H1 (cell line): ENCODE measurements at regions not wholly inside any gene's neighbourhood (a gene's known extent, or its start where the extent isn't known, plus 50 kb on each side); places are given as distances from the start of the nearest gene placed in this dataset.

Experiments used
- CTCF ChIA-PET: fragments of 300-600 bp; sonication (Branson Sonifier 250); formaldehyde crosslinking; loops from one replicate; lab custom pipeline; 2021; ENCODE audit not compliant: partially characterized antibody; lab: Charles Lee
- POLR2A ChIA-PET: fragments of 300-600 bp; sonication (Branson Sonifier 250); formaldehyde crosslinking; loops from one replicate; lab custom pipeline; 2021; ENCODE audit warnings: inconsistent platforms; ENCODE audit not compliant: partially characterized antibody; lab: Charles Lee
- DNase-seq, 2 experiments: peaks; one replicate each; pipeline versions ENCODE4 v3.0.0 to v3.0.0-alpha.2; 2010 to 2022; ENCODE audit warnings: low spot score in 2 of 2, low read depth in 1 of 2, mixed read lengths in 1 of 2
- FAIRE-seq: peaks from 2 replicates; lab custom pipeline; 2011; peaks lifted over from hg19 to GRCh38; lab: Jason Lieb, UNC
- H2AFZ ChIP-seq: 2 replicates; pipeline ENCODE4 v1.8.1; 2012; ENCODE audit warnings: low read length, inconsistent platforms
- H2AK5ac ChIP-seq: 2 replicates; pipeline ENCODE4 v1.6.1; 2013; ENCODE audit warnings: low read depth, low read length
- H2BK120ac ChIP-seq: replicated peaks from 2 replicates; pipeline ENCODE3; 2013; ENCODE audit warnings: low read depth, low read length, inconsistent platforms
- H2BK12ac ChIP-seq: 2 replicates; pipeline ENCODE4 v1.6.1; 2013; ENCODE audit warnings: low read depth, low read length
- H2BK15ac ChIP-seq: 2 replicates; pipeline ENCODE4 v1.6.1; 2013; ENCODE audit warnings: low read length
- H2BK20ac ChIP-seq: 2 replicates; pipeline ENCODE4 v1.6.1; 2013; ENCODE audit warnings: low read length
- H2BK5ac ChIP-seq: 2 replicates; pipeline ENCODE4 v1.6.1; 2013; ENCODE audit warnings: low read depth, low read length
- H3K14ac ChIP-seq: 2 replicates; pipeline ENCODE4 v1.6.1; 2013; ENCODE audit warnings: inconsistent platforms; ENCODE audit not compliant: insufficient read length
- H3K18ac ChIP-seq: 2 replicates; pipeline ENCODE4 v1.6.1; 2013; ENCODE audit warnings: low read length; ENCODE audit errors: extremely low read depth
- H3K23ac ChIP-seq: 2 replicates; pipeline ENCODE4 v1.6.1; 2013; ENCODE audit warnings: inconsistent platforms; ENCODE audit not compliant: insufficient read length
- H3K23me2 ChIP-seq: 2 replicates; pipeline ENCODE4 v1.6.1; 2013; ENCODE audit warnings: low read depth, low read length
- H3K27ac ChIP-seq: 2 replicates; pipeline ENCODE4 v1.6.1; 2011; ENCODE audit warnings: low read depth, low read length, inconsistent platforms
- H3K27me3 ChIP-seq, 4 experiments: replicated peaks in 1 of 4; 1 replicate in 1 of 4; 2 replicates in 3 of 4; pipeline versions ENCODE4 v1.6.1 to v1.8.1; 2011 to 2013; ENCODE audit warnings: low read length in 3 of 4, mild to moderate bottlenecking in 3 of 4, inconsistent platforms in 2 of 4, mixed read lengths in 2 of 4, moderate library complexity in 1 of 4; ENCODE audit not compliant: control insufficient read depth in 3 of 4, insufficient read depth in 3 of 4; ENCODE audit errors: extremely low read depth in 1 of 4
- H3K36me3 ChIP-seq, 4 experiments: 2 replicates each; pipeline versions ENCODE4 v1.6.1 to v1.8.1; 2011 to 2013; ENCODE audit warnings: mild to moderate bottlenecking in 4 of 4, low read length in 3 of 4, moderate library complexity in 2 of 4, control low read depth in 1 of 4, inconsistent platforms in 1 of 4; ENCODE audit not compliant: insufficient read depth in 4 of 4, control insufficient read depth in 2 of 4
- H3K4ac ChIP-seq: replicated peaks from 2 replicates; pipeline ENCODE3; 2013; ENCODE audit warnings: low read length, low read depth, mixed read lengths, inconsistent platforms; ENCODE audit not compliant: insufficient read length
- H3K4me1 ChIP-seq, 4 experiments: replicated peaks in 1 of 4; 1 replicate in 1 of 4; 2 replicates in 3 of 4; pipeline versions ENCODE4 v1.6.1 to v1.8.1; 2011 to 2013; ENCODE audit warnings: low read length in 3 of 4, inconsistent platforms in 2 of 4, mixed read lengths in 1 of 4; ENCODE audit not compliant: insufficient read depth in 4 of 4, control insufficient read depth in 3 of 4
- H3K4me2 ChIP-seq, 2 experiments: 2 replicates each; pipeline versions ENCODE4 v1.6.1 to v1.8.1; 2011 to 2013; ENCODE audit warnings: low read depth in 2 of 2, low read length in 2 of 2, control low read depth in 1 of 2, inconsistent platforms in 1 of 2, mild to moderate bottlenecking in 1 of 2; ENCODE audit not compliant: insufficient read depth in 1 of 2
- H3K4me3 ChIP-seq, 4 experiments: fragments of 200-600, 300-600 bp in 1 of 4; sonication (generic), shearing (Covaris generic), sonication (Bioruptor Twin) in 1 of 4; 2 replicates each; pipeline versions ENCODE4 v1.5.1 to v1.8.1; 2011 to 2016; ENCODE audit warnings: low read length in 4 of 4, low read depth in 3 of 4, control low read depth in 2 of 4, inconsistent platforms in 2 of 4, mild to moderate bottlenecking in 2 of 4, mixed read lengths in 1 of 4, moderate library complexity in 1 of 4; ENCODE audit not compliant: insufficient read depth in 2 of 4; ENCODE audit errors: extremely low read depth in 1 of 4
- H3K56ac ChIP-seq: replicated peaks from 2 replicates; pipeline ENCODE3; 2013; ENCODE audit warnings: low read depth, mild to moderate bottlenecking, mixed read lengths, low read length, inconsistent platforms; ENCODE audit not compliant: insufficient read length
- H3K79me1 ChIP-seq: 2 replicates; pipeline ENCODE4 v1.6.1; 2013; ENCODE audit warnings: low read depth, low read length, control low read depth
- H3K79me2 ChIP-seq, 2 experiments: 2 replicates each; pipeline versions ENCODE4 v1.6.1 to v1.8.1; 2012 to 2013; ENCODE audit warnings: low read length in 2 of 2, mild to moderate bottlenecking in 2 of 2, inconsistent platforms in 1 of 2; ENCODE audit not compliant: insufficient read depth in 2 of 2, control insufficient read depth in 1 of 2
- H3K9ac ChIP-seq, 4 experiments: replicated peaks in 1 of 4; 1 replicate in 1 of 4; 2 replicates in 3 of 4; pipeline versions ENCODE4 v1.6.1 to v1.8.1; 2011 to 2013; ENCODE audit warnings: low read depth in 3 of 4, low read length in 3 of 4, control low read depth in 2 of 4, mild to moderate bottlenecking in 2 of 4, moderate library complexity in 2 of 4, inconsistent platforms in 1 of 4; ENCODE audit errors: extremely low read depth in 1 of 4
- H3K9me3 ChIP-seq, 2 experiments: 2 replicates each; pipeline versions ENCODE4 v1.6.1 to v1.8.1; 2012 to 2013; ENCODE audit warnings: mild to moderate bottlenecking in 2 of 2, moderate library complexity in 2 of 2, control low read depth in 1 of 2, inconsistent platforms in 1 of 2, low read depth in 1 of 2, low read length in 1 of 2, mixed read lengths in 1 of 2; ENCODE audit not compliant: insufficient read depth in 2 of 2
- H4K20me1 ChIP-seq, 2 experiments: replicated peaks in 1 of 2; 2 replicates each; pipeline versions ENCODE3 to v1.8.1; 2011 to 2013; ENCODE audit warnings: inconsistent platforms in 2 of 2, low read length in 2 of 2, mild to moderate bottlenecking in 1 of 2; ENCODE audit not compliant: insufficient read depth in 2 of 2, control insufficient read depth in 1 of 2
- H4K5ac ChIP-seq: 2 replicates; pipeline ENCODE4 v1.6.1; 2013; ENCODE audit warnings: low read length, low read depth, mixed read lengths, inconsistent platforms; ENCODE audit not compliant: insufficient read length
- H4K8ac ChIP-seq: 2 replicates; pipeline ENCODE4 v1.8.0; 2013; ENCODE audit warnings: mild to moderate bottlenecking, moderate library complexity, low read length, inconsistent platforms; ENCODE audit not compliant: insufficient read depth; ENCODE audit errors: extremely low read depth
- H4K91ac ChIP-seq: replicated peaks from 2 replicates; pipeline ENCODE3; 2013; ENCODE audit warnings: low read length, mixed read lengths, inconsistent platforms; ENCODE audit not compliant: insufficient read length
- CTCF ChIP-seq, 3 experiments: IDR thresholded peaks; 1 replicate in 2 of 3; 2 replicates in 1 of 3; pipeline versions ENCODE4 v1.5.1 to v1.6.1; 2011; ENCODE audit warnings: low read length in 3 of 3, mild to moderate bottlenecking in 3 of 3, inconsistent platforms in 2 of 3, low read depth in 1 of 3, moderate library complexity in 1 of 3; ENCODE audit not compliant: insufficient read depth in 1 of 3; ENCODE audit errors: control extremely low read depth in 1 of 3
- KDM5A ChIP-seq: fragments of 200-600 bp; IDR thresholded peaks from 2 replicates; pipeline ENCODE4 v1.7.1; 2012; ENCODE audit warnings: mild to moderate bottlenecking, low read length, inconsistent platforms, mixed read lengths
- RAD21 ChIP-seq, 2 experiments: IDR thresholded peaks in 1 of 2; conservative IDR thresholded peaks in 1 of 2; 2 replicates each; pipeline ENCODE4 v1.6.1; 2011; ENCODE audit warnings: low read depth in 2 of 2, low read length in 2 of 2, improper control_type of control experiment in 1 of 2, inconsistent platforms in 1 of 2, mild to moderate bottlenecking in 1 of 2, moderate library complexity in 1 of 2
- SRF ChIP-seq: IDR thresholded peaks from 2 replicates; pipeline ENCODE4 v1.6.1; 2011; ENCODE audit warnings: mild to moderate bottlenecking, low read depth, low read length, moderate library complexity
- ZNF274 ChIP-seq: IDR thresholded peaks from 2 replicates; pipeline ENCODE4 v1.7.0; 2012; ENCODE audit warnings: low read length, borderline replicate concordance; ENCODE audit errors: extremely low read depth
- WGBS, 2 experiments: shearing (Covaris generic) in 1 of 2; methylation state at CpG; one replicate each; pipeline versions ENCODE4 v1.1.6 to v1.1.7; 2013 to 2015; ENCODE audit warnings: low lambda C conversion rate in 2 of 2, mixed read lengths in 2 of 2, inconsistent platforms in 1 of 2, low coverage in 1 of 2, missing lambda C conversion rate in 1 of 2; ENCODE audit not compliant: insufficient replicate concordance in 2 of 2, insufficient coverage in 1 of 2, insufficient read length in 1 of 2; ENCODE audit errors: extremely low coverage in 1 of 2, missing lambda C conversion rate in 1 of 2; 5-methylcytosine and 5-hydroxymethylcytosine counted together

DNA sequence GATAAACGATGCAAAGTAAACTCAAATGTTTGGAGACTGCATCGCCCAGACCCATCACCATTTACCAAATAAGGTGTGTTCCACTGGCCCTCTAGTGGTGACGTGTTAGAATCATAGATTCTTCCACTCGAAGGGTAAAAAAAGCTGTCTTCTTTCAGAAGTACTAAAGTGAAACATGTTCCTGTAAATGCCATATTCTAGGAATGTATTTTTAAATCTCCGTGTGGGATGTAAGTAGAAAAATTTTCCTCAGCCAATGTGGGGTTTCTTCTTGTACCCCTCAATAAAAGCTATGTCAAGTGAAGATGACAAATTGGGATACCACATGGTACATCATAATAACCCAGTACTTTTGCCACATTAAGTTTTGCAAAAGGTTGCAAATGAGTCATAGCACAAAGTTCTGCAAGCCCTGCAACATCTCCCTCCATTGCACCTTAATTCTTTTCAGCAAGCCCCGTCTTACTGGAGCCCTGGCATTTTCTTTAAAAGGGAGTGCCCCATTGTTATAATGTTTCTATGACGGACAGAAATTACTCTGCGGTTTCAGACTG is 100.8 kb downstream of the CCER1 start:
- Histone ChIP-seq H3K4ac (no peak overlapping the region), H2BK12ac (no peak overlapping the region), H4K8ac (no peak overlapping the region), H3K79me1 (no peaks in the 10 kb centered on the region), H3K4me3 (no peak overlapping the region), H4K20me1 (no peaks in the 10 kb centered on the region), H3K36me3 (no peaks in the 10 kb centered on the region), H3K23ac (no peak overlapping the region), H4K5ac (no peak overlapping the region), H3K18ac (no peak overlapping the region), H2BK20ac (no peak overlapping the region), H3K79me2 (no peaks in the 10 kb centered on the region), H2BK5ac (no peak overlapping the region), H3K27ac (no peak overlapping the region), H2BK120ac (no peak overlapping the region), H3K4me1 (no peaks in the 10 kb centered on the region), H3K23me2 (no peaks in the 10 kb centered on the region; the same call in 1 of the 2 replicates), H4K91ac (no peak overlapping the region), H3K27me3 (no peaks in the 10 kb centered on the region), H2AFZ (peak overlapping the region; percentile 21; the same call in 1 of the 2 replicates), H3K9ac (no peak overlapping the region), H3K56ac (no peak overlapping the region), H3K9me3 (no peaks in the 10 kb centered on the region), H2AK5ac (no peak overlapping the region), H3K14ac (no peak overlapping the region), H3K4me2 (no peak overlapping the region), H2BK15ac (no peak overlapping the region)
- peak; percentile 42 for FAIRE-seq
- TF ChIP-seq RAD21 (IDR thresholded peaks at IDR 0.05 in 1 of 2, conservative IDR thresholded peaks at IDR 0.05 in 1 of 2; ENCODE audit: low read depth in 2 of 2, low read length in 2 of 2) (peak; percentile 71 to 75), SRF (peak; percentile 92), CTCF (IDR thresholded peaks at IDR 0.05; ENCODE audit: control extremely low read depth in 1 of 3, insufficient read depth in 1 of 3, low read depth in 1 of 3, low read length in 3 of 3) (peak in 2 of 3 experiments; percentile 38 to 72; a peak in 3 of 4 replicates), ZNF274 (no peak), KDM5A (no peak)
- ChIA-PET CTCF (interaction anchor here (0.7 to 2.0 kb wide), 26 partner anchors 10 to 1282 kb away, joined by 3 to 11 read pairs (median 3); no protein-coding TSS in a partner anchor), POLR2A (no interaction called here)
- WGBS, 2 experiments = 54% methylated on average over 8 of the region's 8 CpGs; no CpG with 5 or more reads in 1 of the 2 experiments
- DNase-seq = peak in 1 of 2 experiments; percentile 1
